ENCODE measurements at regions not wholly inside any gene's neighbourhood (a gene's known extent, or its start where the extent isn't known, plus 50 kb on each side); places are given as distances from the start of the nearest gene placed in this dataset.
"Not testable (repeated sequence)": the region's sequence is repeated elsewhere in the genome, so short reads cannot be mapped to it uniquely, and the experiment has no call there.

- ATAC-seq = no peak
Measured at GRCh38 chr10:65415318-65415717, 1510.5 kb upstream of the LRRTM3 start.

- ATAC-seq = no peak
Measured at GRCh38 chr10:65416094-65416493, 1509.7 kb upstream of the LRRTM3 start.

- no peak for ATAC-seq
Measured at GRCh38 chr10:65419629-65420028, 1506.2 kb upstream of the LRRTM3 start.

- ATAC-seq = no peak
Measured at GRCh38 chr10:65423043-65423442, 1502.8 kb upstream of the LRRTM3 start.

GRCh38 chr10:65429381-65429780 lies 1496.5 kb upstream of the LRRTM3 start:
- not testable (repeated sequence) for ATAC-seq

GRCh38 chr10:65430979-65431378 lies 1494.9 kb upstream of the LRRTM3 start:
- no peak for ATAC-seq

GRCh38 chr10:65470986-65471385 lies 1454.8 kb upstream of the LRRTM3 start:
- ATAC-seq = no peak

- no peak for ATAC-seq
Measured at GRCh38 chr10:65482848-65483247, 1443.0 kb upstream of the LRRTM3 start.

- no peak for ATAC-seq
Measured at GRCh38 chr10:65491799-65492198, 1434.0 kb upstream of the LRRTM3 start.

GRCh38 chr10:65496541-65496940 lies 1429.3 kb upstream of the LRRTM3 start:
- no peak for ATAC-seq

GRCh38 chr10:65497837-65498236 lies 1428.0 kb upstream of the LRRTM3 start:
- no peak for ATAC-seq

GRCh38 chr10:65500716-65501115 lies 1425.1 kb upstream of the LRRTM3 start:
- ATAC-seq = no peak

GRCh38 chr10:65501259-65501658 lies 1424.6 kb upstream of the LRRTM3 start:
- ATAC-seq = no peak

- no peak for ATAC-seq
Measured at GRCh38 chr10:65518379-65518778, 1407.5 kb upstream of the LRRTM3 start.

GRCh38 chr10:65528986-65529385 lies 1396.8 kb upstream of the LRRTM3 start:
- no peak for ATAC-seq

GRCh38 chr10:65531545-65531944 lies 1394.3 kb upstream of the LRRTM3 start:
- no peak for ATAC-seq

GRCh38 chr10:65534771-65535170 lies 1391.1 kb upstream of the LRRTM3 start:
- no peak for ATAC-seq

GRCh38 chr10:65544756-65545155 lies 1381.1 kb upstream of the LRRTM3 start:
- no peak for ATAC-seq

GRCh38 chr10:65548001-65548400 lies 1377.8 kb upstream of the LRRTM3 start:
- no peak for ATAC-seq

GRCh38 chr10:65550761-65551160 lies 1375.1 kb upstream of the LRRTM3 start:
- ATAC-seq = no peak

- ATAC-seq = no peak
Measured at GRCh38 chr10:65555192-65555591, 1370.6 kb upstream of the LRRTM3 start.

- no peak for ATAC-seq
Measured at GRCh38 chr10:65556006-65556405, 1369.8 kb upstream of the LRRTM3 start.

GRCh38 chr10:65559369-65559768 lies 1366.5 kb upstream of the LRRTM3 start:
- no peak for ATAC-seq

GRCh38 chr10:65565246-65565645 lies 1360.6 kb upstream of the LRRTM3 start:
- no peak for ATAC-seq

GRCh38 chr10:65566906-65567305 lies 1358.9 kb upstream of the LRRTM3 start:
- no peak for ATAC-seq
